Loucy (cell line): ENCODE measurements at regions not wholly inside any gene's neighbourhood (a gene's known extent, or its start where the extent isn't known, plus 50 kb on each side); places are given as distances from the start of the nearest gene placed in this dataset.
"Not testable (repeated sequence)": the region's sequence is repeated elsewhere in the genome, so short reads cannot be mapped to it uniquely, and the experiment has no call there.

Experiments
- H2AFZ ChIP-seq: fragments of 200-600 bp; sonication (generic); 2 replicates; pipeline ENCODE4 v1.6.0; 2016; ENCODE audit warnings: antibody characterized with exemption, mild to moderate bottlenecking, low read length, moderate library complexity
- H3F3A ChIP-seq: fragments of 200-600 bp; 2 replicates; pipeline ENCODE4 v1.6.0; 2016; ENCODE audit warnings: antibody characterized with exemption, low read depth, mild to moderate bottlenecking
- H3K27me3 ChIP-seq: fragments of 200-600 bp; sonication (generic); 2 replicates; pipeline ENCODE4 v1.6.1; 2014; ENCODE audit warnings: low read length, mild to moderate bottlenecking; ENCODE audit not compliant: insufficient read depth, poor library complexity, severe bottlenecking
- H3K36me3 ChIP-seq: fragments of 200-600 bp; sonication (generic); 2 replicates; pipeline ENCODE4 v1.6.1; 2016; ENCODE audit warnings: low read length; ENCODE audit not compliant: insufficient read depth
- H3K4me1 ChIP-seq: fragments of 200-600 bp; sonication (generic); 2 replicates; pipeline ENCODE4 v1.5.1; 2014; ENCODE audit warnings: low read length, mild to moderate bottlenecking; ENCODE audit not compliant: insufficient read depth, poor library complexity, severe bottlenecking
- H3K4me2 ChIP-seq: fragments of 200-600 bp; sonication (generic); 2 replicates; pipeline ENCODE4 v1.6.0; 2014; ENCODE audit warnings: antibody characterized with exemption, low read length, low read depth, mild to moderate bottlenecking; ENCODE audit not compliant: poor library complexity, severe bottlenecking
- H3K4me3 ChIP-seq: fragments of 200-600 bp; sonication (generic); 2 replicates; pipeline ENCODE4 v1.5.1; 2014; ENCODE audit warnings: low read length, mild to moderate bottlenecking, mixed read lengths; ENCODE audit not compliant: poor library complexity, severe bottlenecking
- H3K79me2 ChIP-seq: fragments of 200-600 bp; sonication (generic); 2 replicates; pipeline ENCODE4 v1.6.1; 2014; ENCODE audit warnings: low read length; ENCODE audit not compliant: insufficient read depth
- H3K9ac ChIP-seq: fragments of 200-600 bp; sonication (generic); 2 replicates; pipeline ENCODE4 v1.6.0; 2014; ENCODE audit warnings: mild to moderate bottlenecking, low read depth, low read length, moderate library complexity; ENCODE audit not compliant: poor library complexity, severe bottlenecking
- H3K9me2 ChIP-seq: fragments of 200-600 bp; sonication (generic); replicated peaks from 2 replicates; pipeline ENCODE4 v1.6.1; 2016; ENCODE audit warnings: low read depth, low read length, mixed read lengths
- H3K9me3 ChIP-seq: fragments of 200-600 bp; sonication (generic); 2 replicates; pipeline ENCODE4 v1.6.1; 2014; ENCODE audit warnings: mild to moderate bottlenecking, antibody characterized with exemption, low read length, low read depth; ENCODE audit not compliant: insufficient read depth
- H4K20me1 ChIP-seq: fragments of 200-600 bp; sonication (generic); 2 replicates; pipeline ENCODE4 v1.6.0; 2014; ENCODE audit warnings: antibody characterized with exemption, low read length, mild to moderate bottlenecking; ENCODE audit not compliant: insufficient read depth, poor library complexity, severe bottlenecking
- CTCF ChIP-seq: fragments of 200-600 bp; sonication (generic); conservative IDR thresholded peaks from 2 replicates; pipeline ENCODE4 v1.5.1; 2014; ENCODE audit warnings: mild to moderate bottlenecking, antibody characterized with exemption, low read length
- EZH2phosphoT487 ChIP-seq: fragments of 200-600 bp; IDR thresholded peaks from 2 replicates; pipeline ENCODE4 v1.6.1; 2018; ENCODE audit warnings: antibody characterized with exemption, mild to moderate bottlenecking, moderate library complexity, borderline replicate concordance

- H3K4me3 ChIP-seq, result no peak overlapping the region
- H3K79me2 ChIP-seq, result no peaks in the 10 kb centered on the region
- no peak overlapping the region; the same call in 1 of the 2 replicates for H2AFZ ChIP-seq
- H3K4me2 ChIP-seq, result no peak overlapping the region
- H4K20me1 ChIP-seq, result no peaks in the 10 kb centered on the region
- no peaks in the 10 kb centered on the region for H3K27me3 ChIP-seq
- no peaks in the 10 kb centered on the region for H3K9me2 ChIP-seq
- H3K9me3 ChIP-seq, result no peaks in the 10 kb centered on the region
- no peak overlapping the region for H3K9ac ChIP-seq
- TF ChIP-seq EZH2phosphoT487 (no peak), CTCF (peak; percentile 74)
- no peaks in the 10 kb centered on the region for H3F3A ChIP-seq
- no peaks in the 10 kb centered on the region for H3K4me1 ChIP-seq
- H3K36me3 ChIP-seq, result no peaks in the 10 kb centered on the region
These were observed 830.2 kb upstream of the SPRY2 start for GRCh38 chr13:81171065-81171647.

- not testable (repeated sequence) for H2AFZ ChIP-seq, H3K27me3 ChIP-seq, H3K4me2 ChIP-seq, H3K9ac ChIP-seq, H4K20me1 ChIP-seq, H3F3A ChIP-seq, H3K36me3 ChIP-seq, H3K4me3 ChIP-seq, H3K9me3 ChIP-seq, H3K4me1 ChIP-seq, H3K79me2 ChIP-seq, H3K9me2 ChIP-seq
These were observed 822.9 kb upstream of the SPRY2 start for GRCh38 chr13:81163823-81164222.

- Histone ChIP-seq H3K9ac (no peak overlapping the region), H3K36me3 (no peaks in the 10 kb centered on the region), H3K27me3 (no peaks in the 10 kb centered on the region), H3K9me2 (no peaks in the 10 kb centered on the region), H3K4me3 (no peak overlapping the region), H3F3A (no peaks in the 10 kb centered on the region), H3K4me2 (no peak overlapping the region), H3K9me3 (no peaks in the 10 kb centered on the region), H3K4me1 (no peaks in the 10 kb centered on the region), H4K20me1 (no peaks in the 10 kb centered on the region), H2AFZ (no peak overlapping the region), H3K79me2 (no peaks in the 10 kb centered on the region)
- no peak for TF ChIP-seq CTCF
- TF ChIP-seq EZH2phosphoT487, result no peak
These were observed 812.6 kb upstream of the SPRY2 start for GRCh38 chr13:81153478-81153877.

GRCh38 chr13:81148822-81149221 is 807.9 kb upstream of the SPRY2 start:
- Histone ChIP-seq H3K27me3 (no peaks in the 10 kb centered on the region), H3F3A (no peaks in the 10 kb centered on the region), H3K4me2 (no peak overlapping the region), H3K9me2 (no peaks in the 10 kb centered on the region), H3K4me1 (no peaks in the 10 kb centered on the region), H4K20me1 (no peaks in the 10 kb centered on the region), H3K4me3 (no peak overlapping the region), H3K9ac (no peak overlapping the region), H3K79me2 (no peaks in the 10 kb centered on the region), H3K36me3 (no peaks in the 10 kb centered on the region), H2AFZ (no peak overlapping the region), H3K9me3 (no peaks in the 10 kb centered on the region)
- TF ChIP-seq CTCF, result no peak
- TF ChIP-seq EZH2phosphoT487, result no peak

DNA sequence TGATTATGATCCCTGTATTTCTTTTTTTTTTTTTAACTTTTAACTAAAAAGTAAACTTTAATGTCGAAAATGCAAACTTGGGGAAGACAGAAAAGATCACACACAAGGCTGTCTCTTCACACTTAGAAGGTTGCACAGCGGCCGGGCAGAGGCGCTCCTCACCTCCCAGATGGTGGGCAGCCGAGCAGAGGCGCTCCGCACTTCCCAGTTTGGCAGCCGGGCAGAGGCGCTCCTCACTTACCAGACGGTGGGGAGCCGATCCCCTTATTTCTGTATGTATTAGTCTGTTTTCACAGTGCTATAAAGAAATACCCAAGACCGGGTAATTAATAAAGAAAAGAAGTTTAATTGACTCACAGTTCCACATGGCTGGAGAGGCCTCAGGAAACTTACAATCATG is 805.6 kb upstream of the SPRY2 start:
- not testable (repeated sequence) for H3K4me1 ChIP-seq, H4K20me1 ChIP-seq, H3K27me3 ChIP-seq, H3K4me3 ChIP-seq, H3K4me2 ChIP-seq, H3K79me2 ChIP-seq, H3K36me3 ChIP-seq, H3K9ac ChIP-seq, H3K9me2 ChIP-seq, H3K9me3 ChIP-seq, H2AFZ ChIP-seq, H3F3A ChIP-seq
